Activated CD8-positive, alpha-beta memory T cell treated with anti-CD3 and anti-CD28 coated beads for 48 hours (primary cell): ENCODE measurements at regions not wholly inside any gene's neighbourhood (a gene's known extent, or its start where the extent isn't known, plus 50 kb on each side); places are given as distances from the start of the nearest gene placed in this dataset.

Experiments
- DNase-seq, 3 experiments: peaks; one replicate each; pipeline ENCODE4 v3.0.0-alpha.2; 2020; ENCODE audit warnings: low read depth in 2 of 3, low spot score in 2 of 3

GRCh38 chr5:152271420-152271819 is 133.7 kb downstream of the NMUR2 start:
- DNase-seq: no peak

- DNase-seq: no peak
These were observed 135.0 kb downstream of the NMUR2 start for GRCh38 chr5:152270096-152270495.

GRCh38 chr5:152269533-152269932 is 135.5 kb downstream of the NMUR2 start:
- no peak for DNase-seq

GRCh38 chr5:152264645-152265254 is 140.3 kb downstream of the NMUR2 start:
- no peak for DNase-seq

- no peak for DNase-seq
These were observed 142.4 kb downstream of the NMUR2 start for GRCh38 chr5:152262667-152263066.

- no peak for DNase-seq
These were observed 144.1 kb downstream of the NMUR2 start for GRCh38 chr5:152260940-152261339.

- DNase-seq: no peak
These were observed 145.4 kb downstream of the NMUR2 start for GRCh38 chr5:152259702-152260101.

GRCh38 chr5:152256580-152256979 is 148.5 kb downstream of the NMUR2 start:
- no peak for DNase-seq

GRCh38 chr5:152255411-152255810 is 149.7 kb downstream of the NMUR2 start:
- no peak for DNase-seq

- DNase-seq: no peak
These were observed 157.2 kb downstream of the NMUR2 start for GRCh38 chr5:152247850-152248385.

GRCh38 chr5:152246401-152246800 is 158.7 kb downstream of the NMUR2 start:
- DNase-seq: no peak

- no peak for DNase-seq
These were observed 167.5 kb downstream of the NMUR2 start for GRCh38 chr5:152237531-152237930.

- no peak for DNase-seq
These were observed 178.9 kb downstream of the NMUR2 start for GRCh38 chr5:152226191-152226590.

- no peak for DNase-seq
These were observed 183.1 kb downstream of the NMUR2 start for GRCh38 chr5:152221721-152222629.

- DNase-seq: no peak
These were observed 186.4 kb downstream of the NMUR2 start for GRCh38 chr5:152218694-152219093.

GRCh38 chr5:152205804-152206203 is 199.3 kb downstream of the NMUR2 start:
- no peak for DNase-seq

GRCh38 chr5:152202321-152202720 is 202.8 kb downstream of the NMUR2 start:
- DNase-seq: no peak

- DNase-seq: no peak
These were observed 211.5 kb downstream of the NMUR2 start for GRCh38 chr5:152193391-152194107.

GRCh38 chr5:152188251-152188650 is 216.8 kb downstream of the NMUR2 start:
- DNase-seq: no peak

- DNase-seq: no peak
These were observed 217.4 kb downstream of the NMUR2 start for GRCh38 chr5:152187668-152188067.

- DNase-seq: no peak
These were observed 219.4 kb downstream of the NMUR2 start for GRCh38 chr5:152185547-152186245.
